A673 (cell line): ENCODE measurements at regions not wholly inside any gene's neighbourhood (a gene's known extent, or its start where the extent isn't known, plus 50 kb on each side); places are given as distances from the start of the nearest gene placed in this dataset.
"Not testable (repeated sequence)": the region's sequence is repeated elsewhere in the genome, so short reads cannot be mapped to it uniquely, and the experiment has no call there.

Source experiments
- BruUV-seq: library from RNA; stranded (reverse); fragments of 400-500 nt; replicated peaks from 2 replicates; lab custom pipeline; 2021; lab: Mats Ljungman, UMichigan
- CTCF ChIA-PET: fragments of 300-600 bp; sonication (Branson Sonifier 250); formaldehyde crosslinking; loops from one replicate; lab custom pipeline; 2022; ENCODE audit warnings: antibody characterized with exemption; lab: Charles Lee
- POLR2A ChIA-PET: fragments of 300-600 bp; sonication (Branson Sonifier 250); formaldehyde crosslinking; loops from one replicate; lab custom pipeline; 2022; ENCODE audit warnings: antibody characterized with exemption; ENCODE audit not compliant: low non-redundant PET; lab: Charles Lee
- DNase-seq: peaks from one replicate; pipeline ENCODE4 v3.0.0-alpha.2; 2015; ENCODE audit warnings: low spot score
- H3K27ac ChIP-seq: fragments of 200-600 bp; sonication (generic); 2 replicates; pipeline ENCODE4 v1.5.1; 2016; ENCODE audit warnings: mixed run types, low read depth, mild to moderate bottlenecking, mixed read lengths, antibody characterized with exemption, low read length; ENCODE audit not compliant: poor library complexity, severe bottlenecking
- H3K27me3 ChIP-seq: fragments of 200-600 bp; sonication (generic); replicated peaks from 2 replicates; pipeline ENCODE4 v1.6.1; 2017; ENCODE audit warnings: mixed run types, low read depth, mild to moderate bottlenecking, mixed read lengths, antibody characterized with exemption, low read length; ENCODE audit not compliant: insufficient read depth, poor library complexity
- H3K36me3 ChIP-seq: fragments of 200-600 bp; sonication (generic); 2 replicates; pipeline ENCODE4 v1.6.1; 2016; ENCODE audit warnings: mixed run types, mild to moderate bottlenecking, mixed read lengths, antibody characterized with exemption, low read length; ENCODE audit not compliant: insufficient read depth, poor library complexity, severe bottlenecking
- H3K4me1 ChIP-seq: fragments of 200-600 bp; sonication (generic); 2 replicates; pipeline ENCODE4 v1.6.1; 2017; ENCODE audit warnings: mixed run types, mild to moderate bottlenecking, mixed read lengths, antibody characterized with exemption, low read length; ENCODE audit not compliant: insufficient read depth, poor library complexity, severe bottlenecking
- H3K4me3 ChIP-seq: fragments of 200-600 bp; sonication (generic); 2 replicates; pipeline ENCODE4 v1.5.1; 2016; ENCODE audit warnings: low read depth, mixed run types, mild to moderate bottlenecking, mixed read lengths, low read length; ENCODE audit not compliant: poor library complexity, severe bottlenecking
- H3K9me3 ChIP-seq: fragments of 200-600 bp; sonication (generic); 2 replicates; pipeline ENCODE4 v1.6.1; 2016; ENCODE audit warnings: mixed run types, low read depth, mild to moderate bottlenecking, mixed read lengths, antibody characterized with exemption, low read length; ENCODE audit not compliant: poor library complexity, severe bottlenecking
- CTCF ChIP-seq: fragments of 300-800, 200-600 bp; sonication (generic); conservative IDR thresholded peaks from 2 replicates; pipeline ENCODE4 v1.5.1; 2017; ENCODE audit warnings: low read depth, mild to moderate bottlenecking, antibody characterized with exemption, low read length, moderate library complexity, mixed read lengths
- EZH2 ChIP-seq: fragments of 200-600 bp; sonication (generic); IDR thresholded peaks from 2 replicates; pipeline ENCODE4 v1.6.1; 2017; ENCODE audit warnings: borderline replicate concordance, low read depth, mild to moderate bottlenecking, mixed read lengths, antibody characterized with exemption, low read length; ENCODE audit not compliant: poor library complexity, severe bottlenecking
- intact Hi-C: fragments of 100-400 bp; cut with micrococcal nuclease; formaldehyde crosslinking; loops from one replicate; pipeline ENCODE4 v1.10.0; 2022; ENCODE audit not compliant: unreplicated experiment

- H3K9me3 ChIP-seq, result no peaks in the 10 kb centered on the region
- ChIA-PET POLR2A (no interaction called here), CTCF (no interaction called here)
- no peak for TF ChIP-seq EZH2
- TF ChIP-seq CTCF, result no peak
- intact Hi-C loops, result no loop called here
- no peaks in the 10 kb centered on the region for H3K4me1 ChIP-seq
- H3K36me3 ChIP-seq, result no peaks in the 10 kb centered on the region
- no TSS peak for BruUV-seq
- no peak for DNase-seq
- H3K27me3 ChIP-seq, result no peaks in the 10 kb centered on the region
- no peak overlapping the region for H3K27ac ChIP-seq
- no peak overlapping the region for H3K4me3 ChIP-seq
Measured at GRCh38 chr16:52346709-52347108, 200.2 kb downstream of the TOX3 start.

- H3K4me3 ChIP-seq, CTCF ChIA-PET, H3K4me1 ChIP-seq: not testable (repeated sequence)
Measured at GRCh38 chr16:52333673-52334072, 213.3 kb downstream of the TOX3 start.

GRCh38 chr16:52320930-52321439, 226.0 kb downstream of the TOX3 start:
- Histone ChIP-seq H3K9me3 (no peaks in the 10 kb centered on the region), H3K27me3 (no peaks in the 10 kb centered on the region), H3K4me1 (no peaks in the 10 kb centered on the region), H3K36me3 (no peaks in the 10 kb centered on the region), H3K4me3 (no peak overlapping the region), H3K27ac (no peak overlapping the region)
- no peak for DNase-seq
- TF ChIP-seq EZH2 (no peak), CTCF (no peak)
- BruUV-seq, result no TSS peak
- ChIA-PET CTCF (no interaction called here), POLR2A (no interaction called here)
- intact Hi-C loops, result no loop called here

More at GRCh38 chr16:52333673-52334072, 213.3 kb downstream of the TOX3 start:
- intact Hi-C loops, H3K27ac ChIP-seq, POLR2A ChIA-PET, H3K36me3 ChIP-seq, H3K9me3 ChIP-seq, DNase-seq, BruUV-seq, H3K27me3 ChIP-seq: not testable (repeated sequence)

- TF ChIP-seq CTCF, result no peak
- no peak for TF ChIP-seq EZH2
- no peak overlapping the region for H3K27ac ChIP-seq
- CTCF ChIA-PET, result no interaction called here
- H3K36me3 ChIP-seq, result no peaks in the 10 kb centered on the region
- H3K4me1 ChIP-seq, result no peaks in the 10 kb centered on the region
- no peak for DNase-seq
- POLR2A ChIA-PET, result no interaction called here
- intact Hi-C loops, result no loop called here
- no peaks in the 10 kb centered on the region for H3K9me3 ChIP-seq
- no peak overlapping the region for H3K4me3 ChIP-seq
- BruUV-seq, result no TSS peak
- no peaks in the 10 kb centered on the region for H3K27me3 ChIP-seq
Measured at GRCh38 chr16:52318302-52319009, 228.5 kb downstream of the TOX3 start.
